ENCODE measurements at regions not wholly inside any gene's neighbourhood (a gene's known extent, or its start where the extent isn't known, plus 50 kb on each side); places are given as distances from the start of the nearest gene placed in this dataset.

DNA sequence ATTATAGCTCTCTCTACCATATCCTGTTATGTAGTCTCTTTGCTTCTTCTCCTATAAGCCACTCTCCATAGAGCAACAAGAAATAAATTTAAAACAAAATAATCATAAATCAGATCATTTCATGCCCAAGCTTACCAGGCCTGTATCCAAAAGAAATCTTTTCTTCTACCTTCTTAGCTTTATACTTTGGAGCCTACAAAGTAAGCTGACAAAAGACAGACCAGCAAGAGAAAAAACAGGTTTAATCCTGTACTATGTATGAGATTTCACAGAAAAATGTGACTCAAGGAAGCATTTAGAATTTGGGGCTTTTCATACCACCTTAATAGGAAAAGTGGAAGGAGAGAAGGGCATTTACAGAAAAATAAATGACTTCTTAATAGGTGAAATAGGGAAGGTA, 321.0 kb downstream of the TSPY2 start:
- peak; percentile 47 for DNase-seq (ENCODE audit: low spot score)

Measured in umbilical cord (tissue), 1 donor.